Neural progenitor cell (in vitro differentiated cells): ENCODE measurements at regions not wholly inside any gene's neighbourhood (a gene's known extent, or its start where the extent isn't known, plus 50 kb on each side); places are given as distances from the start of the nearest gene placed in this dataset.

Experiments
- DNase-seq: peaks from one replicate; pipeline ENCODE4 v3.0.0-alpha.2; 2016; ENCODE audit warnings: low spot score
- H2AFZ ChIP-seq: fragments of 200-600 bp; sonication (generic); replicated peaks from 2 replicates; pipeline ENCODE4 v1.6.1; 2016; ENCODE audit warnings: antibody characterized with exemption
- H3F3A ChIP-seq: fragments of 200-600 bp; sonication (generic); 2 replicates; pipeline ENCODE4 v1.6.1; 2016; ENCODE audit warnings: antibody characterized with exemption, low read depth
- H3K27ac ChIP-seq: fragments of 200-600 bp; sonication (generic); 2 replicates; pipeline ENCODE4 v1.5.1; 2016; ENCODE audit warnings: mild to moderate bottlenecking
- H3K27me3 ChIP-seq: fragments of 200-600 bp; sonication (generic); 2 replicates; pipeline ENCODE4 v1.6.1; 2016; ENCODE audit warnings: mild to moderate bottlenecking, moderate library complexity
- H3K36me3 ChIP-seq: fragments of 200-600 bp; sonication (generic); 2 replicates; pipeline ENCODE4 v1.5.1; 2016
- H3K4me1 ChIP-seq: fragments of 200-600 bp; sonication (generic); 2 replicates; pipeline ENCODE4 v1.6.1; 2016; ENCODE audit warnings: mixed run types
- H3K4me2 ChIP-seq: fragments of 200-600 bp; sonication (generic); 2 replicates; pipeline ENCODE4 v1.6.1; 2016
- H3K4me3 ChIP-seq: fragments of 200-600 bp; sonication (generic); 2 replicates; pipeline ENCODE4 v1.5.1; 2016
- H3K79me2 ChIP-seq: fragments of 200-600 bp; sonication (generic); 2 replicates; pipeline ENCODE4 v1.6.1; 2016; ENCODE audit warnings: low read depth
- H3K9ac ChIP-seq: fragments of 200-600 bp; sonication (generic); 2 replicates; pipeline ENCODE4 v1.6.1; 2016
- H3K9me3 ChIP-seq: fragments of 200-600 bp; sonication (generic); 2 replicates; pipeline ENCODE4 v1.5.1; 2016; ENCODE audit warnings: low read depth
- H4K20me1 ChIP-seq: fragments of 200-600 bp; sonication (generic); 2 replicates; pipeline ENCODE4 v1.6.1; 2016; ENCODE audit warnings: low read depth
- H3K27ac Mint-ChIP-seq: 3 replicates; pipeline ENCODE4 v1.8.0; 2021; ENCODE audit warnings: mixed read lengths
- H3K27me3 Mint-ChIP-seq: 2 replicates; pipeline ENCODE4 v1.8.0; 2022; ENCODE audit warnings: low read depth, mild to moderate bottlenecking, inconsistent platforms, moderate library complexity, mixed read lengths; ENCODE audit not compliant: insufficient read depth
- H3K36me3 Mint-ChIP-seq: 3 replicates; pipeline ENCODE4 v1.8.0; 2021; ENCODE audit warnings: mixed read lengths
- H3K4me1 Mint-ChIP-seq: 3 replicates; pipeline ENCODE4 v1.8.0; 2021; ENCODE audit warnings: mixed read lengths
- H3K4me3 Mint-ChIP-seq: 3 replicates; pipeline ENCODE4 v1.8.0; 2021; ENCODE audit warnings: mild to moderate bottlenecking, moderate library complexity, mixed read lengths
- H3K9me3 Mint-ChIP-seq: 3 replicates; pipeline ENCODE4 v1.8.0; 2020; ENCODE audit warnings: mixed read lengths
- CTCF ChIP-seq: fragments of 200-600 bp; sonication (generic); IDR thresholded peaks from 2 replicates; pipeline ENCODE4 v1.5.1; 2017; ENCODE audit warnings: antibody characterized with exemption, mild to moderate bottlenecking
- EZH2 ChIP-seq: fragments of 200-600 bp; sonication (generic); IDR thresholded peaks from 2 replicates; pipeline ENCODE4 v1.6.1; 2017; ENCODE audit warnings: antibody characterized with exemption, mild to moderate bottlenecking, moderate library complexity
- EZH2phosphoT487 ChIP-seq: fragments of 200-600 bp; sonication (generic); IDR thresholded peaks from 2 replicates; pipeline ENCODE4 v1.6.1; 2017; ENCODE audit warnings: antibody characterized with exemption

- Histone ChIP-seq H3K9me3 (no peaks in the 10 kb centered on the region), H3F3A (no peaks in the 10 kb centered on the region), H3K27ac (no peak overlapping the region), H3K4me3 (no peak overlapping the region), H3K4me2 (no peak overlapping the region), H3K4me1 (no peaks in the 10 kb centered on the region), H3K27me3 (no peaks in the 10 kb centered on the region), H3K9ac (no peak overlapping the region), H2AFZ (no peak overlapping the region), H3K79me2 (no peaks in the 10 kb centered on the region), H4K20me1 (no peaks in the 10 kb centered on the region), H3K36me3 (no peaks in the 10 kb centered on the region)
- peaks cover 2% of the 10 kb centered on the region for H3K9me3 Mint-ChIP-seq
- no peaks in the 10 kb centered on the region for H3K4me1 Mint-ChIP-seq
- H3K36me3 Mint-ChIP-seq, result no peaks in the 10 kb centered on the region
- H3K27ac Mint-ChIP-seq, result no peak overlapping the region
- H3K4me3 Mint-ChIP-seq, result no peak overlapping the region
- H3K27me3 Mint-ChIP-seq, result peaks cover 3% of the 10 kb centered on the region
- no peak for DNase-seq
- TF ChIP-seq EZH2phosphoT487, result no peak
- TF ChIP-seq EZH2, result no peak
- no peak for TF ChIP-seq CTCF
These were observed 89.6 kb upstream of the BNC2 start for GRCh38 chr9:16960084-16960483.

GRCh38 chr9:16959391-16959790 is 88.9 kb upstream of the BNC2 start:
- no peak for DNase-seq
- no peak overlapping the region for H3K27ac Mint-ChIP-seq
- peaks cover 3% of the 10 kb centered on the region for H3K27me3 Mint-ChIP-seq

GRCh38 chr9:16954040-16954439 is 83.6 kb upstream of the BNC2 start:
- H3K9ac ChIP-seq, result no peak overlapping the region
- TF ChIP-seq EZH2phosphoT487 (no peak), CTCF (no peak), EZH2 (no peak)
- no peak overlapping the region for H3K4me3 Mint-ChIP-seq
- no peaks in the 10 kb centered on the region for H3K36me3 ChIP-seq
- no peaks in the 10 kb centered on the region for H3K27me3 ChIP-seq
- H3K4me1 Mint-ChIP-seq, result no peaks in the 10 kb centered on the region
- no peaks in the 10 kb centered on the region for H3K4me1 ChIP-seq
- peaks cover 2% of the 10 kb centered on the region for H3K27me3 Mint-ChIP-seq
- no peak overlapping the region for H3K27ac ChIP-seq
- no peaks in the 10 kb centered on the region for H3K36me3 Mint-ChIP-seq
- H3K79me2 ChIP-seq, result no peaks in the 10 kb centered on the region
- H3K9me3 ChIP-seq, result no peaks in the 10 kb centered on the region
- DNase-seq, result no peak
- H3K27ac Mint-ChIP-seq, result no peak overlapping the region
- H2AFZ ChIP-seq, result no peak overlapping the region
- no peak overlapping the region for H3K4me3 ChIP-seq
- H3F3A ChIP-seq, result no peaks in the 10 kb centered on the region
- no peaks in the 10 kb centered on the region for H3K9me3 Mint-ChIP-seq
- H3K4me2 ChIP-seq, result no peak overlapping the region
- H4K20me1 ChIP-seq, result no peaks in the 10 kb centered on the region

More at GRCh38 chr9:16959391-16959790, 88.9 kb upstream of the BNC2 start:
- peaks cover 2% of the 10 kb centered on the region for H3K9me3 Mint-ChIP-seq
- H3K4me1 ChIP-seq, result no peaks in the 10 kb centered on the region
- no peak overlapping the region for H3K27ac ChIP-seq
- H3F3A ChIP-seq, result no peaks in the 10 kb centered on the region
- TF ChIP-seq EZH2phosphoT487 (no peak), CTCF (no peak), EZH2 (no peak)
- H3K79me2 ChIP-seq, result no peaks in the 10 kb centered on the region
- no peaks in the 10 kb centered on the region for H3K27me3 ChIP-seq
- H3K4me3 ChIP-seq, result no peak overlapping the region
- no peaks in the 10 kb centered on the region for H3K36me3 Mint-ChIP-seq
- H4K20me1 ChIP-seq, result no peaks in the 10 kb centered on the region
- no peaks in the 10 kb centered on the region for H3K36me3 ChIP-seq
- no peak overlapping the region for H3K9ac ChIP-seq
- no peaks in the 10 kb centered on the region for H3K4me1 Mint-ChIP-seq
- H2AFZ ChIP-seq, result no peak overlapping the region
- no peak overlapping the region for H3K4me3 Mint-ChIP-seq
- H3K4me2 ChIP-seq, result no peak overlapping the region
- no peaks in the 10 kb centered on the region for H3K9me3 ChIP-seq

- Histone ChIP-seq H3K4me1 (no peaks in the 10 kb centered on the region), H4K20me1 (no peaks in the 10 kb centered on the region), H3K4me3 (no peak overlapping the region), H2AFZ (no peak overlapping the region), H3F3A (no peaks in the 10 kb centered on the region), H3K27ac (no peak overlapping the region), H3K36me3 (no peaks in the 10 kb centered on the region), H3K27me3 (no peaks in the 10 kb centered on the region), H3K4me2 (no peak overlapping the region), H3K9me3 (no peaks in the 10 kb centered on the region), H3K79me2 (no peaks in the 10 kb centered on the region), H3K9ac (no peak overlapping the region)
- no peaks in the 10 kb centered on the region for H3K4me1 Mint-ChIP-seq
- peaks cover 2% of the 10 kb centered on the region for H3K27me3 Mint-ChIP-seq
- DNase-seq, result no peak
- no peak for TF ChIP-seq CTCF
- TF ChIP-seq EZH2phosphoT487, result no peak
- TF ChIP-seq EZH2, result no peak
- no peak overlapping the region for H3K4me3 Mint-ChIP-seq
- no peaks in the 10 kb centered on the region for H3K36me3 Mint-ChIP-seq
- H3K27ac Mint-ChIP-seq, result no peak overlapping the region
- no peaks in the 10 kb centered on the region for H3K9me3 Mint-ChIP-seq
These were observed 81.0 kb upstream of the BNC2 start for GRCh38 chr9:16951502-16951901.
